Suprapubic skin (tissue), 3 donors: ENCODE measurements at regions not wholly inside any gene's neighbourhood (a gene's known extent, or its start where the extent isn't known, plus 50 kb on each side); places are given as distances from the start of the nearest gene placed in this dataset.

ENCODE experiments used
- POLR2AphosphoS5 ChIP-seq, 3 donors: sonication (generic); formaldehyde crosslinking; IDR thresholded peaks; one replicate each; pipeline ENCODE4 v1.6.1; 2017; ENCODE audit warnings: antibody characterized with exemption in 3 of 3
- TF ChIP-seq, protein P1 (sequence below), 2 donors: fragments of 200-600 bp in 1 of 2; fragments of 450-650 bp in 1 of 2; sonication (generic) in 1 of 2; IDR thresholded peaks; one replicate each; pipeline ENCODE4 v1.5.1; 2016 to 2019; ENCODE audit warnings: antibody characterized with exemption in 2 of 2, mild to moderate bottlenecking in 1 of 2, moderate library complexity in 1 of 2

DNA sequence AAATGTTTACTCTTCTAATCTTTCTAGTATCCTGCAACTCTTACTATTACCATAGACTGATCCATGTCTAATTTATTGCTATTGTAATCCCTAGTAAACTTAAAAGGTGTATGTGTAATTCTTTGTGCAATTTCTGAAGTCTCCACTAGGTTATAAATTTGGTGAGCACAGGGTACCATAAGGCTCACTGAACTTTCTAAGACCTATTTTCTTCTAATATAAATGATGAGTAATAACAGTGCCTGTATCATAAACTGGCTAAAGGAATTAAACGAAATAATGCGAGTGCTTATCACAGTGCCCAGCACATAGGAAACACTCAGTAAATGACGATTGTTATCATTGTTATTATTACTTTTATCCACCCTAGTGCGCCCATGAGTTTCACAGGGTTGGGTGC, 119.1 kb downstream of the KLF12 start:
- TF ChIP-seq, protein P1, sequence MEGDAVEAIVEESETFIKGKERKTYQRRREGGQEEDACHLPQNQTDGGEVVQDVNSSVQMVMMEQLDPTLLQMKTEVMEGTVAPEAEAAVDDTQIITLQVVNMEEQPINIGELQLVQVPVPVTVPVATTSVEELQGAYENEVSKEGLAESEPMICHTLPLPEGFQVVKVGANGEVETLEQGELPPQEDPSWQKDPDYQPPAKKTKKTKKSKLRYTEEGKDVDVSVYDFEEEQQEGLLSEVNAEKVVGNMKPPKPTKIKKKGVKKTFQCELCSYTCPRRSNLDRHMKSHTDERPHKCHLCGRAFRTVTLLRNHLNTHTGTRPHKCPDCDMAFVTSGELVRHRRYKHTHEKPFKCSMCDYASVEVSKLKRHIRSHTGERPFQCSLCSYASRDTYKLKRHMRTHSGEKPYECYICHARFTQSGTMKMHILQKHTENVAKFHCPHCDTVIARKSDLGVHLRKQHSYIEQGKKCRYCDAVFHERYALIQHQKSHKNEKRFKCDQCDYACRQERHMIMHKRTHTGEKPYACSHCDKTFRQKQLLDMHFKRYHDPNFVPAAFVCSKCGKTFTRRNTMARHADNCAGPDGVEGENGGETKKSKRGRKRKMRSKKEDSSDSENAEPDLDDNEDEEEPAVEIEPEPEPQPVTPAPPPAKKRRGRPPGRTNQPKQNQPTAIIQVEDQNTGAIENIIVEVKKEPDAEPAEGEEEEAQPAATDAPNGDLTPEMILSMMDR (IDR thresholded peaks at IDR 0.05), result no peak
- no peak for TF ChIP-seq POLR2AphosphoS5 (IDR thresholded peaks at IDR 0.05)
